ENCODE measurements at regions not wholly inside any gene's neighbourhood (a gene's known extent, or its start where the extent isn't known, plus 50 kb on each side); places are given as distances from the start of the nearest gene placed in this dataset.

GRCh38 chr1:177755851-177756560 is 213.9 kb downstream of the SEC16B start:
- DNase-seq (ENCODE audit: low read depth in 1 of 2, low spot score in 2 of 2), result no peak
- no peaks in the 10 kb centered on the region for H3K36me3 ChIP-seq
- no peak overlapping the region for H3K27ac ChIP-seq
- no peaks in the 10 kb centered on the region for H3K9me3 ChIP-seq (replicated peaks)
- no peaks in the 10 kb centered on the region for H3K4me1 ChIP-seq (replicated peaks)
- H3K4me3 ChIP-seq, result no peak overlapping the region
- H3K27me3 ChIP-seq (replicated peaks), result 0 out of 2 replicates have a peak, but pooled peaks cover 3% of the 10 kb centered on the region

GRCh38 chr1:177754603-177755002 is 215.3 kb downstream of the SEC16B start:
- 0 out of 2 replicates have a peak, but pooled peaks cover 3% of the 10 kb centered on the region for H3K27me3 ChIP-seq (replicated peaks)
- H3K27ac ChIP-seq, result no peak overlapping the region
- no peaks in the 10 kb centered on the region for H3K9me3 ChIP-seq (replicated peaks)
- no peaks in the 10 kb centered on the region for H3K4me1 ChIP-seq (replicated peaks)
- H3K4me3 ChIP-seq, result no peak overlapping the region
- no peak for DNase-seq (ENCODE audit: low read depth in 1 of 2, low spot score in 2 of 2)
- H3K36me3 ChIP-seq, result no peaks in the 10 kb centered on the region

- Histone ChIP-seq H3K4me1 (replicated peaks) (no peaks in the 10 kb centered on the region), H3K27ac (no peak overlapping the region), H3K4me3 (no peak overlapping the region)
These were observed 216.2 kb downstream of the SEC16B start for GRCh38 chr1:177753655-177754054.

GRCh38 chr1:177748080-177748801 is 221.6 kb downstream of the SEC16B start:
- H3K36me3 ChIP-seq, result no peaks in the 10 kb centered on the region
- no peak overlapping the region for H3K4me3 ChIP-seq
- no peaks in the 10 kb centered on the region for H3K4me1 ChIP-seq (replicated peaks)
- H3K9me3 ChIP-seq (replicated peaks), result no peaks in the 10 kb centered on the region
- no peak for DNase-seq (ENCODE audit: low read depth in 1 of 2, low spot score in 2 of 2)
- H3K27ac ChIP-seq, result no peak overlapping the region
- H3K27me3 ChIP-seq (replicated peaks), result no peaks in the 10 kb centered on the region

More at GRCh38 chr1:177753655-177754054, 216.2 kb downstream of the SEC16B start:
- no peaks in the 10 kb centered on the region for H3K36me3 ChIP-seq
- 0 out of 2 replicates have a peak, but pooled peaks cover 3% of the 10 kb centered on the region for H3K27me3 ChIP-seq (replicated peaks)
- DNase-seq (ENCODE audit: low read depth in 1 of 2, low spot score in 2 of 2), result no peak
- no peaks in the 10 kb centered on the region for H3K9me3 ChIP-seq (replicated peaks)

- DNase-seq (ENCODE audit: low read depth in 1 of 2, low spot score in 2 of 2), result no peak
- no peaks in the 10 kb centered on the region for H3K36me3 ChIP-seq
- no peak overlapping the region for H3K4me3 ChIP-seq
- no peaks in the 10 kb centered on the region for H3K4me1 ChIP-seq (replicated peaks)
- no peaks in the 10 kb centered on the region for H3K27me3 ChIP-seq (replicated peaks)
- no peaks in the 10 kb centered on the region for H3K9me3 ChIP-seq (replicated peaks)
- H3K27ac ChIP-seq, result no peak overlapping the region
These were observed 223.7 kb downstream of the SEC16B start for GRCh38 chr1:177746155-177746554.

GRCh38 chr1:177744906-177745305 is 225.0 kb downstream of the SEC16B start:
- H3K4me3 ChIP-seq, result no peak overlapping the region
- H3K36me3 ChIP-seq, result no peaks in the 10 kb centered on the region
- H3K4me1 ChIP-seq (replicated peaks), result no peaks in the 10 kb centered on the region
- H3K27me3 ChIP-seq (replicated peaks), result no peaks in the 10 kb centered on the region
- H3K27ac ChIP-seq, result no peak overlapping the region
- no peak for DNase-seq (ENCODE audit: low read depth in 1 of 2, low spot score in 2 of 2)
- H3K9me3 ChIP-seq (replicated peaks), result no peaks in the 10 kb centered on the region

GRCh38 chr1:177741476-177741875 is 228.4 kb downstream of the SEC16B start:
- no peak overlapping the region for H3K27ac ChIP-seq
- no peaks in the 10 kb centered on the region for H3K9me3 ChIP-seq (replicated peaks)
- DNase-seq (ENCODE audit: low read depth in 1 of 2, low spot score in 2 of 2), result no peak
- no peaks in the 10 kb centered on the region; the same call in 1 of the 2 replicates for H3K27me3 ChIP-seq (replicated peaks)
- H3K36me3 ChIP-seq, result no peaks in the 10 kb centered on the region
- H3K4me1 ChIP-seq (replicated peaks), result no peaks in the 10 kb centered on the region
- H3K4me3 ChIP-seq, result no peak overlapping the region

- Histone ChIP-seq H3K36me3 (no peaks in the 10 kb centered on the region), H3K4me3 (no peak overlapping the region), H3K27me3 (replicated peaks) (no peaks in the 10 kb centered on the region; the same call in 1 of the 2 replicates)
These were observed 230.1 kb downstream of the SEC16B start for GRCh38 chr1:177739780-177740179.

GRCh38 chr1:177737456-177737855 is 232.4 kb downstream of the SEC16B start:
- no peak for DNase-seq (ENCODE audit: low read depth in 1 of 2, low spot score in 2 of 2)
- Histone ChIP-seq H3K4me3 (no peak overlapping the region), H3K36me3 (no peaks in the 10 kb centered on the region), H3K9me3 (replicated peaks) (no peaks in the 10 kb centered on the region), H3K27me3 (replicated peaks) (no peaks in the 10 kb centered on the region; the same call in 1 of the 2 replicates), H3K4me1 (replicated peaks) (no peaks in the 10 kb centered on the region), H3K27ac (no peak overlapping the region)

More at GRCh38 chr1:177739780-177740179, 230.1 kb downstream of the SEC16B start:
- no peaks in the 10 kb centered on the region for H3K4me1 ChIP-seq (replicated peaks)
- H3K27ac ChIP-seq, result no peak overlapping the region
- H3K9me3 ChIP-seq (replicated peaks), result no peaks in the 10 kb centered on the region
- DNase-seq (ENCODE audit: low read depth in 1 of 2, low spot score in 2 of 2), result no peak

GRCh38 chr1:177732178-177732577 is 237.7 kb downstream of the SEC16B start:
- no peak overlapping the region for H3K4me3 ChIP-seq
- H3K36me3 ChIP-seq, result no peaks in the 10 kb centered on the region
- no peaks in the 10 kb centered on the region for H3K4me1 ChIP-seq (replicated peaks)
- DNase-seq (ENCODE audit: low read depth in 1 of 2, low spot score in 2 of 2), result no peak
- no peaks in the 10 kb centered on the region for H3K27me3 ChIP-seq (replicated peaks)
- H3K9me3 ChIP-seq (replicated peaks), result no peaks in the 10 kb centered on the region
- no peak overlapping the region for H3K27ac ChIP-seq

GRCh38 chr1:177729646-177730045 is 240.2 kb downstream of the SEC16B start:
- no peak overlapping the region for H3K27ac ChIP-seq
- H3K9me3 ChIP-seq (replicated peaks), result no peaks in the 10 kb centered on the region
- no peaks in the 10 kb centered on the region for H3K36me3 ChIP-seq
- DNase-seq (ENCODE audit: low read depth in 1 of 2, low spot score in 2 of 2), result no peak
- H3K4me3 ChIP-seq, result no peak overlapping the region
- H3K4me1 ChIP-seq (replicated peaks), result no peaks in the 10 kb centered on the region
- no peaks in the 10 kb centered on the region for H3K27me3 ChIP-seq (replicated peaks)

- Histone ChIP-seq H3K9me3 (replicated peaks) (no peaks in the 10 kb centered on the region), H3K4me1 (replicated peaks) (no peaks in the 10 kb centered on the region)
These were observed 246.3 kb downstream of the SEC16B start for GRCh38 chr1:177723533-177723932.

GRCh38 chr1:177710696-177711620 is 258.9 kb downstream of the SEC16B start:
- no peaks in the 10 kb centered on the region for H3K36me3 ChIP-seq
- H3K4me3 ChIP-seq, result no peak overlapping the region
- no peaks in the 10 kb centered on the region for H3K4me1 ChIP-seq (replicated peaks)
- 0 out of 2 replicates have a peak, but pooled peaks cover 5% of the 10 kb centered on the region for H3K27me3 ChIP-seq (replicated peaks)
- DNase-seq (ENCODE audit: low read depth in 1 of 2, low spot score in 2 of 2), result no peak
- H3K9me3 ChIP-seq (replicated peaks), result no peaks in the 10 kb centered on the region
- no peak overlapping the region for H3K27ac ChIP-seq

More at GRCh38 chr1:177723533-177723932, 246.3 kb downstream of the SEC16B start:
- Histone ChIP-seq H3K27ac (no peak overlapping the region), H3K27me3 (replicated peaks) (no peaks in the 10 kb centered on the region), H3K4me3 (no peak overlapping the region), H3K36me3 (no peaks in the 10 kb centered on the region)
- DNase-seq (ENCODE audit: low read depth in 1 of 2, low spot score in 2 of 2), result no peak

All from SJSA1 (cell line).